HepG2 (cell line): ENCODE measurements at regions not wholly inside any gene's neighbourhood (a gene's known extent, or its start where the extent isn't known, plus 50 kb on each side); places are given as distances from the start of the nearest gene placed in this dataset.

Source experiments
- BRF2 ChIP-seq: sonication (generic); formaldehyde crosslinking; IDR thresholded peaks from 2 replicates; pipeline ENCODE4 v1.8.1; 2022; ENCODE audit warnings: mild to moderate bottlenecking, missing genetic modification reagents
- CSRNP1 ChIP-seq: sonication (generic); formaldehyde crosslinking; IDR thresholded peaks from 2 replicates; pipeline ENCODE4 v1.8.1; 2023; ENCODE audit warnings: mild to moderate bottlenecking, missing genetic modification reagents
- ELF1 ChIP-seq: sonication (generic); formaldehyde crosslinking; IDR thresholded peaks from 2 replicates; pipeline ENCODE4 v1.4.0; 2020; ENCODE audit warnings: missing genetic modification reagents
- ELF4 ChIP-seq: sonication (generic); formaldehyde crosslinking; IDR thresholded peaks from 2 replicates; pipeline ENCODE4 v1.5.0; 2020; ENCODE audit warnings: missing genetic modification reagents, mild to moderate bottlenecking, moderate library complexity, borderline replicate concordance
- GATAD1 ChIP-seq: IDR thresholded peaks from 2 replicates; pipeline ENCODE4 v1.6.1; 2016; ENCODE audit warnings: missing genetic modification reagents, missing compliant biosample characterization
- HNRNPK ChIP-seq: fragments of 200-400 bp; formaldehyde crosslinking; IDR thresholded peaks from 2 replicates; pipeline ENCODE4 v1.6.1; 2018; ENCODE audit warnings: low read length, low read depth, moderate library complexity, mild to moderate bottlenecking; ENCODE audit not compliant: poor library complexity, severe bottlenecking
- MAZ ChIP-seq, 2 experiments: sonication (generic) in 1 of 2; formaldehyde crosslinking in 1 of 2; IDR thresholded peaks; 2 replicates each; pipeline versions ENCODE4 v1.5.0 to v1.6.1; 2012 to 2020; ENCODE audit warnings: low read depth in 2 of 2, mild to moderate bottlenecking in 2 of 2, borderline replicate concordance in 1 of 2, improper control_type of control experiment in 1 of 2, low read length in 1 of 2, missing genetic modification reagents in 1 of 2, moderate library complexity in 1 of 2
- MEIS1 ChIP-seq: sonication (generic); formaldehyde crosslinking; IDR thresholded peaks from 2 replicates; pipeline ENCODE4 v1.9.0; 2021; ENCODE audit warnings: mild to moderate bottlenecking, missing genetic modification reagents, moderate library complexity, borderline replicate concordance
- MTA3 ChIP-seq: sonication (generic); formaldehyde crosslinking; IDR thresholded peaks from 2 replicates; pipeline ENCODE4 v1.4.0; 2020; ENCODE audit warnings: missing genetic modification reagents
- MXD1 ChIP-seq: sonication (generic); formaldehyde crosslinking; IDR thresholded peaks from 2 replicates; pipeline ENCODE4 v1.4.0; 2020; ENCODE audit warnings: mild to moderate bottlenecking, missing genetic modification reagents
- NFATC3 ChIP-seq: sonication (generic); formaldehyde crosslinking; IDR thresholded peaks from 2 replicates; pipeline ENCODE4 v1.5.1; 2020; ENCODE audit warnings: mild to moderate bottlenecking, missing genetic modification reagents
- PHF5A ChIP-seq: IDR thresholded peaks from one replicate; pipeline ENCODE4 v1.6.1; 2018; ENCODE audit warnings: low read depth, missing genetic modification reagents; ENCODE audit not compliant: unreplicated experiment
- RAD51 ChIP-seq: fragments of 450-650 bp; IDR thresholded peaks from 2 replicates; pipeline ENCODE4 v1.6.1; 2016; ENCODE audit warnings: borderline replicate concordance
- SNAI1 ChIP-seq: sonication (generic); formaldehyde crosslinking; IDR thresholded peaks from 2 replicates; pipeline ENCODE4 v1.5.0; 2020; ENCODE audit warnings: mild to moderate bottlenecking, missing genetic modification reagents, borderline replicate concordance
- ZBTB33 ChIP-seq: sonication (generic); formaldehyde crosslinking; IDR thresholded peaks from 2 replicates; pipeline ENCODE4 v1.4.0; 2020; ENCODE audit warnings: missing genetic modification reagents
- ZBTB49 ChIP-seq: sonication (generic); formaldehyde crosslinking; IDR thresholded peaks from 2 replicates; pipeline ENCODE4 v1.4.0; 2020; ENCODE audit warnings: missing genetic modification reagents, borderline replicate concordance
- ZFX ChIP-seq: sonication (generic); formaldehyde crosslinking; IDR thresholded peaks from 2 replicates; pipeline ENCODE4 v1.4.0; 2020; ENCODE audit warnings: mild to moderate bottlenecking, low read depth, missing genetic modification reagents, moderate library complexity
- ZMAT5 ChIP-seq: sonication (generic); formaldehyde crosslinking; IDR thresholded peaks from 2 replicates; pipeline ENCODE4 v1.5.0; 2020; ENCODE audit warnings: mild to moderate bottlenecking, low read depth, missing genetic modification reagents, borderline replicate concordance
- ZNF430 ChIP-seq: sonication (generic); formaldehyde crosslinking; IDR thresholded peaks from 2 replicates; pipeline ENCODE4 v1.9.0; 2021; ENCODE audit warnings: mild to moderate bottlenecking, missing genetic modification reagents
- ZNF567 ChIP-seq: sonication (generic); formaldehyde crosslinking; IDR thresholded peaks from 2 replicates; pipeline ENCODE4 v1.8.1; 2023; ENCODE audit warnings: mild to moderate bottlenecking, missing genetic modification reagents, borderline replicate concordance
- ZNF724P ChIP-seq: sonication (generic); formaldehyde crosslinking; IDR thresholded peaks from 2 replicates; pipeline ENCODE4 v1.8.0; 2022; ENCODE audit warnings: missing genetic modification reagents, borderline replicate concordance

- TF ChIP-seq CSRNP1 (CRISPR knock-in tag) (no peak), ZNF724P (CRISPR knock-in tag) (no peak), ZNF430 (CRISPR knock-in tag) (no peak), HNRNPK (no peak), MEIS1 (CRISPR knock-in tag) (no peak), RAD51 (no peak), SNAI1 (CRISPR knock-in tag) (no peak), MTA3 (CRISPR knock-in tag) (no peak), GATAD1 (CRISPR knock-in tag) (no peak), ZBTB49 (CRISPR knock-in tag) (no peak), ZNF567 (CRISPR knock-in tag) (no peak), ELF1 (CRISPR knock-in tag) (peak; percentile 44; the same call in 1 of the 2 replicates), NFATC3 (CRISPR knock-in tag) (no peak), ELF4 (CRISPR knock-in tag) (no peak), ZFX (CRISPR knock-in tag) (peak; percentile 48), ZMAT5 (CRISPR knock-in tag) (no peak), MXD1 (CRISPR knock-in tag) (no peak), BRF2 (CRISPR knock-in tag) (no peak), PHF5A (CRISPR knock-in tag) (no peak), MAZ (IDR thresholded peaks at IDR 0.05; ENCODE audit: borderline replicate concordance, low read depth, low read length) (no peak), MAZ (CRISPR knock-in tag; IDR thresholded peaks at IDR 0.05; ENCODE audit: low read depth) (peak; percentile 47; the same call in 1 of the 2 replicates), ZBTB33 (CRISPR knock-in tag) (no peak)
Measured at GRCh38 chr2:16067866-16068551, 127.7 kb downstream of the MYCN start (continued).
